Amniotic epithelial cell (primary cell): ENCODE measurements at regions not wholly inside any gene's neighbourhood (a gene's known extent, or its start where the extent isn't known, plus 50 kb on each side); places are given as distances from the start of the nearest gene placed in this dataset.
A peak's percentile ranks its signal among the peaks of the same experiment; 100 is the strongest.

Experiments used
- DNase-seq: peaks from one replicate; pipeline ENCODE4 v3.0.0-alpha.2; 2010; ENCODE audit warnings: low read depth

GRCh38 chr7:155181768-155182167 is 111.6 kb downstream of the HTR5A start:
- no peak for DNase-seq

- no peak for DNase-seq
Observed at GRCh38 chr7:155182406-155182970, 112.4 kb downstream of the HTR5A start.

- no peak for DNase-seq
Observed at GRCh38 chr7:155183655-155184054, 113.5 kb downstream of the HTR5A start.

GRCh38 chr7:155184923-155185322 is 112.8 kb upstream of the INSIG1 start:
- DNase-seq = no peak

GRCh38 chr7:155187061-155187785 is 110.5 kb upstream of the INSIG1 start:
- no peak for DNase-seq

- no peak for DNase-seq
Observed at GRCh38 chr7:155188357-155188756, 109.3 kb upstream of the INSIG1 start.

DNA sequence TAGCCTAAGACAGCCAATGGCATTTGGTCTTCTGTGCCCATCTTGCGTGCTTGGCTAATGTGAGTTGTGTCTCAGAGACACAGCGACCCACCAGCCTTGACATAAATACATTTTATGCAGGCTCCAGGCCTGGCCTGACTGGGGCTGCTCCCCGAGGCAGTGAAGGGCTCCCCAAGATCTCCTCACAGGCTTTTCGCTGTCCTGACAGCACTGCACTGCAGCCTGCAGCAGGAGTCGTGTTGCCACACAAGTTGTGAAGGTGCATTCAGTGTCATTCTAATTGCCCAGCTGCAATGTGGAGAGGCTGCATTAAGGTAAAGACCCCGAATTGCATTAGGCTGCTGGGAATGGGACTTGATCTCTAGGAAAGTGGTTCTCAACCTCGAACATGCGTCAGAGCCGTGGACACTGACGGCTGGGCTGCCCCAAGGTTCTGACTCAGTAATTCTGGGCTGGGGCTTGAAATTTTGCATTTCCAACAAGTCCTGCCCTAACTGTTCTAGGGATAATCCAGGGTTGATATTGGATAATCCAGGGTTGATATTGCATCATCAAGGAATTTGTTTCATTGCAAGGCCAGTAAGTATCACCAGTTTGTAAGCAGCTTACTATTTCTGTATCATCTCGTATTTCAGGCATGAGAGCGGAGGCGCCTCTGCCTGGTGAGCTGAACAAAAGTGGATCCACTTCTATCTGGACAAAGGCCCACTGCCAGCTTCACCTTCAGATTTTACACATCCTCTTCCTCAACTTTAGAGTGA is 108.7 kb upstream of the INSIG1 start:
- DNase-seq = peak; percentile 86

DNA sequence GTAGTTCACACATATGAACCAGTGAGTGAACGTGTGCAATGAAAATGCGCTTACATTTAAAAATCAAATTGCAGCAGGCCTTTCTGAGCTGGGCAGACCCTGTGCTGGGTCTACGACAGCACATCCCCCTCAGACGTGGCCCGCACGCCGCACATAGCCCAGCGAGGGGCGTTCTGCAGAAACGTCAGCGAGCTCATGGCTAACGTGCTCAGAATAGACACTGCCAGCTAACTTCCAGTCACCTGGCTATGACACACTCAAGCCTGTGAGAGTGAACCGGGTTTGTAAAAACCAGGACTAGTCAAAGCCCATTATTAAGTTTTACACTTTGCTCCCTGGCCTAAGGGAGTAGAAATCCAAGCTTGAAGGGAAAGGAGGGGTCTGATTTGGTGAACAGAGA is 108.1 kb upstream of the INSIG1 start:
- no peak for DNase-seq

- no peak for DNase-seq
Observed at GRCh38 chr7:155190688-155191087, 107.0 kb upstream of the INSIG1 start.

GRCh38 chr7:155191137-155191536 is 106.5 kb upstream of the INSIG1 start:
- no peak for DNase-seq

GRCh38 chr7:155191901-155192478 is 105.7 kb upstream of the INSIG1 start:
- no peak for DNase-seq

DNA sequence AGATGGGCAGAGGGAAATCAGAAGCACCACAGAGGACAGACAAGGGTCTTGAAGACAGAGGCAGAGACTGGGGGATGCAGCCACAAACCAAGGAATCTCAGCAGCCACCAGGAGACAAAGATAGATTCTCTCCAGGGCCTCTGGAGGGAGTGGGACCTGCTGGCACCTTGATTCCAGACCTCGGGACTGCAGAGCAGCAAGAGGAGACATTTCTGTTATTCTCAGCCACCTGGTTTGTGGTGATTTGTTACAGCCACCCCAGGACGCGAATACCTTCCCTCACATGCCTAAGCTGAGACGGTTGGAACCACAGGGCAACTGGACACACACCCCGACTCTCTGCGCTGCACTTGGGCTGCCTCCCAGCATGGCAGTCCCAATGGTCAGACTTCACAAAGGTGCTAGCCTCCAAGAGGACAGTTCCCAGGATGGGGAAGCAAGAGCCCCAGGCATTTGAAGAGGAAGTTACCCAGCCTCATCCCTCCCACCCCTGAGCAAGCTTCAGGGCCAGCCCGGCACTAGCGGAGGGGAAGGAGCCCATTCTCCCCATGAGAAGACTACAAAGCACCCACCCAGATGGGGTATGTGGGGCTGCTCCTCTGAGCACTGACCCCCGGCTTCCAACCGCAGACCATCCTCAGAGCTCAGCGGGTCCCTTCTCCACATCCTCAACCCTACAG is 104.6 kb upstream of the INSIG1 start:
- DNase-seq = no peak

- no peak for DNase-seq
Observed at GRCh38 chr7:155193716-155194115, 104.0 kb upstream of the INSIG1 start.

DNA sequence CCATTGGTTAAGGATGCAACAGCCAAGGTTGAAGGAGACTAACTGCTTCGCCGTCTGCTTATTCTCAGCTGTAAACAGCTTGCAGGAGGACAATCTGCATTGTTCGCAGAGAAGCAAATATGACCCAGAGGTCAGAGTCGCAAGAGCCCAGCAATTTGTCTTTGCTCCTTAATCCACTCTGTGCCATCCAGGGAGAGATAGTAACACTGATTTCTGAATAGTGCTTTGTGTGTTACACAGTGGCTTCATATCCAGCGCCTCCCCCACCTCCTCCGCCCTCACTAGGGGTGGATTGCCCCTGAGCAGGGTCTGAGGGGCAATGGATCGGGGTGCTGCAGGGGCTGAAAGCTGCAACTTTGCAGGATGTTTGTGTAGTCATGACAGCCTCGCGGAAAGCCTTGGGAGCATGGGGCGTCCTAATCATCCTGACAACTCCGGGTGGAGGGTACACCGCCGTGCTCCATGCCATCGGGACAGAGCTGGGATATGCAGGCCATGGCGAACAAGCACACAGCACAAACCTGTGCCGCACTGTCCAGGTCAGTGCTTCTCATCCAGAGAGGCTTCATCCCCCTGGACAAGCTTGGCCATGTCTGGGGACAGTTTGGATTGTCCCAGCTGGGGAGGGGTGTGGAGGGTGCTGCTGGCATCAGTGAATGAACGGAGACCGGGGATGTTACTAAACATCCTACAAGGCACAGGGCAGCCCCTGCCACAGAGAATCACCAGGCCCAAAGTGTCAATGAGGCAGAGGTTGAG is 103.1 kb upstream of the INSIG1 start:
- DNase-seq = no peak

GRCh38 chr7:155195939-155196523 is 101.6 kb upstream of the INSIG1 start:
- no peak for DNase-seq

- DNase-seq = no peak
Observed at GRCh38 chr7:155198196-155198892, 99.3 kb upstream of the INSIG1 start.

DNA sequence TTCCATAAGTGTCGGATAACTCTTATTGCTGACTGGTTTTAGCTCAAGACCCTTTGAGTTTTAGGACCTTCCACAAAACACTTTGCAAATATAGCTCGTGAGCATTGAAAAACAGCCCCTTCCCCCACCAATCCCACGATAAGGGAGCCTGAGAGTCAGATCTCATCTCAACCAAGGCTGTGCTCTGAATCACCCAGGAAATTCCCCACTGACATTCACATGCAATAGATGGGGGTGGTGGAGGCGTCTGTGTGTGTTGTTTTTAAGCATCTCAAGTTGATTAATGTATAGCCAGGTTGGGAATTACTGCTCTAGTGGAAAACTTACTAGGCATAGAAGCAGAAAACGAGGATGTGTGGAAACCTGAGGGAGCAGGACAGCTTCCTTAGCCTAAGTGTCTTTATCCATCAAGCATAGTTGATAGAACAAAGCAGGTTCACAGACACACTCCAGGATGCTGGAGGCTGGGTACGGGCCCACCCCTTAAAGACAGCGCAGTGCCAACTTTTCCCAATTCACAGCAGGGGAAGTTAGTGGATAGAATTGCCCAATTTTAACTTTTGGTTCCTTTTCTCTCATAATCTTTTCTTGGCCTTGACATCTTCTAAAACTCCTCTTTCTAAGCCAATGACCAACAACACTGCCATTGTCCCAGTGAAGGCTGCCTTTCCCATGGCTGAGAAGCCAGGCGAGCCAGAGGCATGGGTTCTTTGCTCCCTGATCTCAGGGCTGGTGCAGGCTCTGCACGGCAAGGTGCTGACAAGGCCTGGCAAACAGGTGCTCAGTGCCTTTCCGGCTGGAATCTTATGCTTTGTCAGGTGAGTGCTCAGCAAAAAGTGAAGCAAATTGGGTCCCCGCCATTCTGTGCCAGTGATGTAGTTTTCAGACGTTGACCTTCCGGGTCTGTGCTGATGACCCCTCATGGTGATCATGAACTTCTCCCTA is 98.5 kb upstream of the INSIG1 start:
- DNase-seq = peak; percentile 80

DNA sequence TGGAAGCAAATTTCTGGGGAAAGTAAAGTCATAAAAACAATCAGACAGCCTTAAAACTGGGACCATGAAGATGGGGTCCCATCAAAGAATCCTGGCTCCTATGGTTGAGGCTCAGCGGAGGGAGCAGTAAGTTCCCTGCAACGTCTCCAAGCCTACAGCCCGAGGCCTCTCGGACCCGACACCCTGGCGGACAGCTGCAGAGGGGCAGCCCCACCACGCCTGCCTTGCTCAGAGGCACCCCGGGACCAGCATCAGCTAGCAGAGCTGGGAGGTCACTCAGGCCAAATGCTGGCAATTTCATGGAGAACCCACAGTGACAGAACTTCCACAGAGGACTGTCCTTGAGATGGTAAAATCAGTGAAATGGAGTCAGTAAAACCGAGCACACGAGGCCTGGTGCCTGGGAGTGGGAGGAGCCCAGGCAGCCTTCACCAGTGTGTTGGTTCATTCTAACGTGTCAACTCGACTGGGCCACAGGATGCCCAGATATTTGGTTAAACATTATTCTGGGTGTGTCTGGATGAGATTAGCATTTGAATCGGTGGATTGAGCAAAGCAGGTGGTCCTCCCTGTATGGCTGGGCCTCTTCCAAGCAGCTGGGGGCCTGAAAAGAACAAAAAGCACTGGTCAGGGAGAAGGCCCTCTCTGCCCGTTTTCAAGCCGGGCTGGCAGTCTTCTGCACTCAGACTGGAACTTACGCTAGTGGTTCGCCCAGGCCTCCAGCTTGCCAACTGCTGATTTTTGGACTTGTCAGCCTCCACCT is 96.2 kb upstream of the INSIG1 start:
- DNase-seq = no peak
